ENCODE measurements at regions not wholly inside any gene's neighbourhood (a gene's known extent, or its start where the extent isn't known, plus 50 kb on each side); places are given as distances from the start of the nearest gene placed in this dataset.
A peak's percentile ranks its signal among the peaks of the same experiment; 100 is the strongest.

DNA sequence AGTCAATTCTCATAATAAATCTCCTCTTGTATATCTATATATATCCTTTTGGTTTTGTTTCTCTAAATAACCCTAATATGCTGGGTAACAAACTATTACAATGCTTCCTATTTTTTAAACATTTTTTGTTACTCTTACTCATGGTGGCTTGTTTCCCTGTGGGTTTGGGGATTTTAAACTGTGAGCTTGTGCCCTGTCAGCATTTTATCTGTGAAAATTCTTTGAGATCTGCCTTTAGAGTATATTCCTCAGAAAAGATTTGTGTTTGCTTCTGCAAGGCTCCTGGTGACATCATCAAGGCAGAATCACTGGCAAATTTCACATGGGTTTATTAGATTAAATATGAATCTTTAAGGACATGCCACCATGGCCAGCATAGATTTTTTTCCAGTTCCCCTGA, 273.6 kb downstream of the LRFN2 start:
- H3K4me3 ChIP-seq (ENCODE audit: low read depth, low read length): no peak overlapping the region
- DNase-seq (ENCODE audit: low read depth, low spot score): no peak
- TF ChIP-seq, protein P1, sequence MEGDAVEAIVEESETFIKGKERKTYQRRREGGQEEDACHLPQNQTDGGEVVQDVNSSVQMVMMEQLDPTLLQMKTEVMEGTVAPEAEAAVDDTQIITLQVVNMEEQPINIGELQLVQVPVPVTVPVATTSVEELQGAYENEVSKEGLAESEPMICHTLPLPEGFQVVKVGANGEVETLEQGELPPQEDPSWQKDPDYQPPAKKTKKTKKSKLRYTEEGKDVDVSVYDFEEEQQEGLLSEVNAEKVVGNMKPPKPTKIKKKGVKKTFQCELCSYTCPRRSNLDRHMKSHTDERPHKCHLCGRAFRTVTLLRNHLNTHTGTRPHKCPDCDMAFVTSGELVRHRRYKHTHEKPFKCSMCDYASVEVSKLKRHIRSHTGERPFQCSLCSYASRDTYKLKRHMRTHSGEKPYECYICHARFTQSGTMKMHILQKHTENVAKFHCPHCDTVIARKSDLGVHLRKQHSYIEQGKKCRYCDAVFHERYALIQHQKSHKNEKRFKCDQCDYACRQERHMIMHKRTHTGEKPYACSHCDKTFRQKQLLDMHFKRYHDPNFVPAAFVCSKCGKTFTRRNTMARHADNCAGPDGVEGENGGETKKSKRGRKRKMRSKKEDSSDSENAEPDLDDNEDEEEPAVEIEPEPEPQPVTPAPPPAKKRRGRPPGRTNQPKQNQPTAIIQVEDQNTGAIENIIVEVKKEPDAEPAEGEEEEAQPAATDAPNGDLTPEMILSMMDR (IDR thresholded peaks at IDR 0.05; ENCODE audit: low read depth, low read length): no peak
- ChIA-PET POLR2A (no interaction called here), CTCF (no interaction called here)
- H3K27ac ChIP-seq (ENCODE audit: low read depth, low read length): no peak overlapping the region
- no peaks in the 10 kb centered on the region for H3K27me3 ChIP-seq (ENCODE audit: control insufficient read depth, insufficient read depth, low read length)
- no peaks in the 10 kb centered on the region for H3K9me3 ChIP-seq (ENCODE audit: control insufficient read depth, insufficient read depth, low read length)

GRCh38 chr6:40312213-40313015, 274.8 kb downstream of the LRFN2 start:
- H3K27me3 ChIP-seq (ENCODE audit: control insufficient read depth, insufficient read depth, low read length): no peaks in the 10 kb centered on the region
- TF ChIP-seq, protein P1 (IDR thresholded peaks at IDR 0.05; ENCODE audit: low read depth, low read length): no peak
- no peak for DNase-seq (ENCODE audit: low read depth, low spot score)
- POLR2A ChIA-PET: no interaction called here
- no peak overlapping the region for H3K4me3 ChIP-seq (ENCODE audit: low read depth, low read length)
- H3K9me3 ChIP-seq (ENCODE audit: control insufficient read depth, insufficient read depth, low read length): no peaks in the 10 kb centered on the region
- CTCF ChIA-PET: no interaction called here
- no peak overlapping the region for H3K27ac ChIP-seq (ENCODE audit: low read depth, low read length)

DNA sequence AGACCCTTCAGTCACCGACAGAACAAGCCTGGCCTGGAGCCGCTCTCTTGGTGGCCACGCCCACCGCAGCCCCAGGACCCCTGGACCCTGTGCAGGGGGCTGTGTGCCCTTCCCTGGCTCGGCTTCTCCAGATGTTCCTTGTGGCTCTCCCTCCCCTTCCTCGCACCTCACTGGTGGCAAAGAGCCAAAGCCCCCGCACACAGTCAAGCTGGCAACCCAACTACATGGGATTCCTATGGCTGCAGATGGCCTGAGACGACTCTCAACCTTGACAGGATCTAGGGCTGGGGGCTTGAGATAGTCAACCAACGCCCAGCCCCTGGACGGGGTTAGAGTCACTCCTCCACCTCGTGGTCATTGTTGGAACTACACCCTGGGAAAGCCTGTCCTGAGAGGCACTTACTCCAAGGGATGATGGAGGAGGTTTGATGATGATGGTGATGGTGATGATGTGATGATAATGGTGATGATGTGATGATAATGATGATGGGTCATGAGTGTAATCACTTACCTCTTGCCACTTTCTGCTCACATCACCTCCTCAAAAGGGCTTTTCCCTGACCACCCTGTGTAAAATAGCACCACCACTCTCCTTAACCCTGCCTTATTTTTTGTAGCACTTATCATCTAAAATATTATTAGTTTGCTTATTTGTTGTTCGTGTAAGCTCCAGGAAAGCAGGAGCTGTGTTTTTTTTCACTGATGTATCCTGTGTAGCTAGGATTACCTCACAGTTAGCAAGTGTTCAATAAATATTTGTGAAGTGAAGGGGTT, 278.4 kb downstream of the LRFN2 start:
- ChIA-PET CTCF (interaction anchor here (0.6 to 2.3 kb wide), 5 partner anchors 24 to 1149 kb away, joined by 3 to 11 read pairs (median 4); no protein-coding TSS in a partner anchor), POLR2A (no interaction called here)
- no peaks in the 10 kb centered on the region for H3K9me3 ChIP-seq (ENCODE audit: control insufficient read depth, insufficient read depth, low read length)
- no peaks in the 10 kb centered on the region for H3K27me3 ChIP-seq (ENCODE audit: control insufficient read depth, insufficient read depth, low read length)
- H3K4me3 ChIP-seq (ENCODE audit: low read depth, low read length): no peak overlapping the region
- DNase-seq (ENCODE audit: low read depth, low spot score): peak; percentile 8
- no peak overlapping the region for H3K27ac ChIP-seq (ENCODE audit: low read depth, low read length)
- TF ChIP-seq, protein P1 (IDR thresholded peaks at IDR 0.05; ENCODE audit: low read depth, low read length): peak; percentile 83

- POLR2A ChIA-PET: no interaction called here
- CTCF ChIA-PET: interaction anchor here (0.6 to 2.3 kb wide), 6 partner anchors 9 to 949 kb away, joined by 3 to 11 read pairs (median 5); no protein-coding TSS in a partner anchor
Measured at GRCh38 chr6:40307712-40308111, 279.5 kb downstream of the LRFN2 start.

More at GRCh38 chr6:40307712-40308111, 279.5 kb downstream of the LRFN2 start:
- Histone ChIP-seq H3K9me3 (ENCODE audit: control insufficient read depth, insufficient read depth, low read length) (no peaks in the 10 kb centered on the region), H3K27me3 (ENCODE audit: control insufficient read depth, insufficient read depth, low read length) (no peaks in the 10 kb centered on the region), H3K27ac (ENCODE audit: low read depth, low read length) (no peak overlapping the region), H3K4me3 (ENCODE audit: low read depth, low read length) (no peak overlapping the region)
- DNase-seq (ENCODE audit: low read depth, low spot score): no peak
- TF ChIP-seq, protein P1 (IDR thresholded peaks at IDR 0.05; ENCODE audit: low read depth, low read length): no peak
